Ovary (tissue), 3 donors: ENCODE measurements at regions not wholly inside any gene's neighbourhood (a gene's known extent, or its start where the extent isn't known, plus 50 kb on each side); places are given as distances from the start of the nearest gene placed in this dataset.

Experiments used
- CTCF ChIP-seq, 3 donors: fragments of 450-650 bp in 2 of 3; fragments of 200-600 bp in 1 of 3; IDR thresholded peaks; one replicate each; pipeline versions ENCODE4 v1.5.1 to v1.8.0; 2016 to 2022; ENCODE audit warnings: antibody characterized with exemption in 3 of 3, mild to moderate bottlenecking in 1 of 3
- POLR2A ChIP-seq: fragments of 450-650 bp; IDR thresholded peaks from one replicate; pipeline ENCODE4 v1.6.1; 2017; ENCODE audit warnings: antibody characterized with exemption, mild to moderate bottlenecking, moderate library complexity
- donor health status: DM: no; HTN: no; CAD: no.

- TF ChIP-seq POLR2A, result no peak
- no peak for TF ChIP-seq CTCF (IDR thresholded peaks at IDR 0.05)
Measured at GRCh38 chr18:26746398-26746797, 119.1 kb downstream of the AQP4 start.
